ENCODE measurements at regions not wholly inside any gene's neighbourhood (a gene's known extent, or its start where the extent isn't known, plus 50 kb on each side); places are given as distances from the start of the nearest gene placed in this dataset.
"Not testable (repeated sequence)": the region's sequence is repeated elsewhere in the genome, so short reads cannot be mapped to it uniquely, and the experiment has no call there.

DNA sequence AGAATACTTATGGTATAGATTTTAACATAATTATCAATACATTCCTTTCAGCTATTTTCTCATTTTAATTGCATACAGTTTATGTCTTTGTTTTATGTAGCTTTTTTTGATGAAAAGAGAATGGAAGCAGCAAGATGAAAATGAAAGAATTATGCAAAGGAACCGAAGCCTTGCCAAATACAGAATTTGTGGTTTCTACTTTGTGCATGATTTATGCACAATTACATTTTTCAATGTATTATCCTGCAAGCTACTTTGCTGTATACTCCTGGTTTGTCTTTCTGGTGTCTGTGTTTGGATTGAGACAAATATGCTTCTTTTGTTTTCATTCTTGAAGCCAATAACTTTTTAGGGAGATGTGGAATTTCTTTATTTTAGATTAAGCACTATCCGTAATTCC is 1642.6 kb upstream of the CELF4 start:
- no peak overlapping the region for H3K27ac ChIP-seq (ENCODE audit: control insufficient read depth, insufficient read depth)
- no peak overlapping the region for H2AFZ ChIP-seq (ENCODE audit: control insufficient read depth, low read depth, low read length)
- no peaks in the 10 kb centered on the region for H3K27me3 ChIP-seq (replicated peaks in 1 of 2; ENCODE audit: control insufficient read depth in 2 of 2, insufficient read depth in 2 of 2, low read length in 1 of 2)
- no peak overlapping the region for H3K4me2 ChIP-seq (ENCODE audit: control insufficient read depth, insufficient read depth)
- SMC1A ChIA-PET (ENCODE audit: uncharacterized antibody, unreplicated experiment), result no interaction called here
- no peak overlapping the region for H3K9ac ChIP-seq (ENCODE audit: control insufficient read depth, insufficient read depth, low read length)
- CTCF ChIA-PET, result interaction anchor here (1.1 to 1.4 kb wide), 2 partner anchors 9 to 45 kb away, joined by 4 to 5 read pairs; no protein-coding TSS in a partner anchor
- H3K36me3 ChIP-seq (ENCODE audit: control insufficient read depth in 2 of 2, insufficient read depth in 2 of 2, low read length in 1 of 2), result no peaks in the 10 kb centered on the region
- WGBS (ENCODE audit: insufficient coverage, insufficient replicate concordance, low lambda C conversion rate, missing lambda C conversion rate), result 3% methylated on average over 2 of the region's 2 CpGs
- no TSS peak for BruUV-seq (replicated peaks)
- RAD21 ChIA-PET (ENCODE audit: unreplicated experiment), result no interaction called here
- H4K20me1 ChIP-seq (ENCODE audit: control insufficient read depth, insufficient read depth), result no peaks in the 10 kb centered on the region
- intact Hi-C loops (cut with micrococcal nuclease; ENCODE audit: unreplicated experiment) (no loop called here), in situ Hi-C loops (cut with MboI) (no loop called here)
- POLR2A ChIA-PET, result interaction anchor here (0.5 kb wide), 1 partner anchor 48 kb away, joined by 6 read pairs; no protein-coding TSS in a partner anchor
- ATAC-seq, result no peak
- no peak for FAIRE-seq
- no peaks in the 10 kb centered on the region for H3K4me1 ChIP-seq (ENCODE audit: control insufficient read depth, insufficient read depth, low read length)
- no peak for TF ChIP-seq SREBF1 (IDR thresholded peaks at IDR 0.05; ENCODE audit: low read length)
- H3K4me3 ChIP-seq, result no peak overlapping the region
- no peaks in the 10 kb centered on the region for H3K9me3 ChIP-seq (replicated peaks; ENCODE audit: control insufficient read depth, insufficient read depth, low read length)
- H3K79me2 ChIP-seq (ENCODE audit: control insufficient read depth, insufficient read depth, low read length), result no peaks in the 10 kb centered on the region
- no peak for DNase-seq (ENCODE audit: low read depth, low spot score)

DNA sequence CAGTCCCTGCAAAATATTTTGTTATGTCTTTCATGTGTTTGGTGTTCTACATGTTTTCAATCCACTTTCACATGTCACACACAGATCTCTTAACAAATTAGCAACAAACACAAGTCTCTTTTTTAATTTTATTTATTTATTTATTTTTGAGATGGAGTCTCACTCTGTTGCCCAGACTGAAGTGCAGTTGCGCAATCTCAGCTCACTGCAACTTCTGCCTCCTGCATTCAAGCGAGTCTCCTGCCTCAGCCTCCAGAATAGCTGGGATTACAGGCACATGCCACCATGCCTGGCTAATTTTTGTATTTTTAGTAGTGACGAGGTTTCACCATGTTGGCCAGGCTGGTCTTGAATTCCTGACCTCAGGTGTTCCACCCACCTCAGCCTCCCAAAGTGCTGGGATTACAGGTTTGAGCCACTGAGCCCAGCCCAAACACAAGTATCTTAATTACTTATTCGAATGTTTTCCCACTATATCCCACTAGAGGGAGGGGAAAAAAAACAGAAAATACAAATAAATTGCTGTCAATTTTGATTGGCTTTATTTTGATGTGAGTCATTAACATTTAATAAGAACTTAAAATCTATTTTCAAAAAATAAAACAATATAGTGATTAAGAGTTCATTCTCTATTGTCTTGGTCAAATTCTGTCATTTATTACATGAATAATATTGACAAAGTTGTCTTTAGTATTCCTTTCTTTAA is 1641.0 kb upstream of the CELF4 start:
- H2AFZ ChIP-seq (ENCODE audit: control insufficient read depth, low read depth, low read length); H3K27ac ChIP-seq (ENCODE audit: control insufficient read depth, insufficient read depth); BruUV-seq (replicated peaks); FAIRE-seq; intact Hi-C loops (cut with micrococcal nuclease; ENCODE audit: unreplicated experiment); in situ Hi-C loops (cut with MboI); H3K79me2 ChIP-seq (ENCODE audit: control insufficient read depth, insufficient read depth, low read length); H3K4me2 ChIP-seq (ENCODE audit: control insufficient read depth, insufficient read depth); ATAC-seq; H3K4me1 ChIP-seq (ENCODE audit: control insufficient read depth, insufficient read depth, low read length); H3K9ac ChIP-seq (ENCODE audit: control insufficient read depth, insufficient read depth, low read length); RAD21 ChIA-PET (ENCODE audit: unreplicated experiment); H3K36me3 ChIP-seq (ENCODE audit: control insufficient read depth in 2 of 2, insufficient read depth in 2 of 2, low read length in 1 of 2); H3K4me3 ChIP-seq; H4K20me1 ChIP-seq (ENCODE audit: control insufficient read depth, insufficient read depth); DNase-seq (ENCODE audit: low read depth, low spot score); POLR2A ChIA-PET; H3K9me3 ChIP-seq (replicated peaks; ENCODE audit: control insufficient read depth, insufficient read depth, low read length); H3K27me3 ChIP-seq (replicated peaks in 1 of 2; ENCODE audit: control insufficient read depth in 2 of 2, insufficient read depth in 2 of 2, low read length in 1 of 2); CTCF ChIA-PET: not testable (repeated sequence)
- 14% methylated on average over 4 of the region's 4 CpGs for WGBS (ENCODE audit: insufficient coverage, insufficient replicate concordance, low lambda C conversion rate, missing lambda C conversion rate)
- SMC1A ChIA-PET (ENCODE audit: uncharacterized antibody, unreplicated experiment), result interaction anchor here (1.0 kb wide), 1 partner anchor 11 kb away, joined by 3 read pairs; no protein-coding TSS in a partner anchor

All from GM12878 (cell line).